ENCODE measurements at regions not wholly inside any gene's neighbourhood (a gene's known extent, or its start where the extent isn't known, plus 50 kb on each side); places are given as distances from the start of the nearest gene placed in this dataset.

GRCh38 chr5:29131285-29131684, 2062.2 kb upstream of the CDH6 start:
- TF ChIP-seq CTCF (conservative IDR thresholded peaks at IDR 0.05; ENCODE audit: low read length) (no peak), EZH2phosphoT487 (IDR thresholded peaks at IDR 0.05; ENCODE audit: borderline replicate concordance, low read depth, low read length) (no peak)

Data from OCI-LY7 (cell line).